ENCODE measurements at regions not wholly inside any gene's neighbourhood (a gene's known extent, or its start where the extent isn't known, plus 50 kb on each side); places are given as distances from the start of the nearest gene placed in this dataset.

DNA sequence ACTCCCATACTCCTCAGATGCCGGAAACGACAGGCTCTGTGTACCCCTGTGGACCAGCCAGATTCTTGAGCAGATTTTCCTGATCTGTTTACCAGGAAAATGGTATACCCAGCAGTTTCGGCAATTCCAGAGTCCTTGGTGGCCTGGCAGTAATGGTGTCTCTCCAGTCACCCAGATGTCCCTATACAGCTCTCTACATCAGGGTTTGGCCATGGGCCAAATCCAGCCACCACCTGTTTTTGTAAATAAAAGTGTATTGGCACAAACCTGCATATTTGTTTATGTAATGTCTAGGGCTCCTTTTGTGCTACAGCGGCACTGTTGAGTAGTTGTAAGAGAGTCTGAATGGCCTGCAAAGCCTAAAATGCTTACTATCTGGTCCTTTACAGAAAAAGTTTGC lies 491.3 kb downstream of the RPS24 start:
- no peaks in the 10 kb centered on the region for H3K9me3 ChIP-seq (ENCODE audit: control insufficient read depth, insufficient read depth, low read length)
- no peaks in the 10 kb centered on the region for H3K36me3 ChIP-seq (ENCODE audit: control insufficient read depth, insufficient read depth, low read length)
- no peak overlapping the region for H3K9ac ChIP-seq (ENCODE audit: low read depth, low read length)
- H3K4me1 ChIP-seq (ENCODE audit: control insufficient read depth, insufficient read depth, low read length): no peaks in the 10 kb centered on the region
- H3K27me3 ChIP-seq (ENCODE audit: control insufficient read depth, insufficient read depth, low read length): no peaks in the 10 kb centered on the region
- H3K4me3 ChIP-seq (ENCODE audit: low read depth, low read length): no peak overlapping the region

DNA sequence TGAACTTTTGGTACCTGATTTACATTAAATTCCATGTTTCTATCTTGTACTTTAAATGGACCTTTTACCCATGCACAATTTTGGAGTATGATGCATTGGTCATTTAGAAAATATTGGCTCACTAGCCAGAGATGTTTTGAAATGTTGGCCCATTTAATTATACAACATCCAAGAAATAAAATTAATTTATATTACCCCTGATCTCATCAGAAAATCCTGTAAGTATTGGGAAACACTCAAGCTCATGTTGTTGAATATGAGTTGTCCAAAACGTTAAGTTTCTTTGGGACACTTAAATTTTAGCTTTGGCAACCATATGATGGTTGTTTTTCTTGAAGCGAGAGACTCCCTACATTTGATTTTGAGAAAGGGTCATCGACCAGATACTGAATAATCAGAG lies 492.7 kb downstream of the RPS24 start:
- no peaks in the 10 kb centered on the region for H3K27me3 ChIP-seq (ENCODE audit: control insufficient read depth, insufficient read depth, low read length)
- H3K4me1 ChIP-seq (ENCODE audit: control insufficient read depth, insufficient read depth, low read length): no peaks in the 10 kb centered on the region
- no peaks in the 10 kb centered on the region for H3K9me3 ChIP-seq (ENCODE audit: control insufficient read depth, insufficient read depth, low read length)
- no peak overlapping the region for H3K4me3 ChIP-seq (ENCODE audit: low read depth, low read length)
- H3K36me3 ChIP-seq (ENCODE audit: control insufficient read depth, insufficient read depth, low read length): no peaks in the 10 kb centered on the region
- no peak overlapping the region for H3K9ac ChIP-seq (ENCODE audit: low read depth, low read length)

DNA sequence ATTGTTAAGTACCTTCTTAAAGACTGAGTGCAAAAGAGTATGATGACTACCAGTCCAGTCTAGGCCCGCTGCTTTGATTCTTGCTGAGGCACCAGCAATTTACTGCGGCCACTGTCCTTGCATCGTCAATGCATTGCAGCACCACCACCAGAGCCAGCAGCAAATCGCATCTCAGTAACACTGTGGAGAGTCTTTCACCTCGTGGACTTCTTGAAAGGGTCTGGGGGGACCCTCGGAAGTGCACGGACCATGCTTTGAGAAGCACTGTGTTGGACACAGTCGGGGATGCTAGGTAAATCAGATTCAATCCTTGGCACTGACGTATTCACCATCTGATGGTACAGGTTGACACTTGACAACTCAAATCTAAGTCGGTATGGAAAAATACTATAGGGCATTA lies 493.6 kb downstream of the RPS24 start:
- H3K9me3 ChIP-seq (ENCODE audit: control insufficient read depth, insufficient read depth, low read length): no peaks in the 10 kb centered on the region
- no peak overlapping the region for H3K9ac ChIP-seq (ENCODE audit: low read depth, low read length)
- no peaks in the 10 kb centered on the region for H3K36me3 ChIP-seq (ENCODE audit: control insufficient read depth, insufficient read depth, low read length)
- H3K4me1 ChIP-seq (ENCODE audit: control insufficient read depth, insufficient read depth, low read length): no peaks in the 10 kb centered on the region
- no peaks in the 10 kb centered on the region for H3K27me3 ChIP-seq (ENCODE audit: control insufficient read depth, insufficient read depth, low read length)
- no peak overlapping the region for H3K4me3 ChIP-seq (ENCODE audit: low read depth, low read length)

DNA sequence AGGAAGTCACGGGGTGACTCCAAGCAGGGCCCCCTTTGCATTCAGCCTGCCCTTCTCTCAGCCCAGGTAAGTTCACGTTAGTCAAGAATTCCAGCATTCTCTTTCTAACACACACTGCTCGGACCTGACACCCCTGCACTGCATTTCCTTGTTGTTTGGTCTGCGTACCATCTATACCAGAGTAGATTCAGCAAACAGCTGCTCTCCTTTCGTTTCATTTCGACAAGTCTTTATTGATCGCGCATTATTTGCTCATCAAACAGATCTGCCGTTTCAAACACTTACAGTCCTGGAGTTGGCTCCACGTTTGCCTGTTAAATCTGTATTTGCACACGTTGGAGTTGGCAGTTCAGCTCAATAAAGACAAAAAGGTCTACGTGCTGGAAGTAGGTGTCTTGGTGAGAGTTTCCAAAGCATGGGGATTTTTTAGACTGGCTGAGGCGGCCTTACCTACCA lies 495.1 kb downstream of the RPS24 start:
- no peaks in the 10 kb centered on the region for H3K36me3 ChIP-seq (ENCODE audit: control insufficient read depth, insufficient read depth, low read length)
- no peak overlapping the region for H3K4me3 ChIP-seq (ENCODE audit: low read depth, low read length)
- no peak overlapping the region for H3K9ac ChIP-seq (ENCODE audit: low read depth, low read length)
- H3K4me1 ChIP-seq (ENCODE audit: control insufficient read depth, insufficient read depth, low read length): no peaks in the 10 kb centered on the region
- no peaks in the 10 kb centered on the region for H3K9me3 ChIP-seq (ENCODE audit: control insufficient read depth, insufficient read depth, low read length)
- H3K27me3 ChIP-seq (ENCODE audit: control insufficient read depth, insufficient read depth, low read length): no peaks in the 10 kb centered on the region

DNA sequence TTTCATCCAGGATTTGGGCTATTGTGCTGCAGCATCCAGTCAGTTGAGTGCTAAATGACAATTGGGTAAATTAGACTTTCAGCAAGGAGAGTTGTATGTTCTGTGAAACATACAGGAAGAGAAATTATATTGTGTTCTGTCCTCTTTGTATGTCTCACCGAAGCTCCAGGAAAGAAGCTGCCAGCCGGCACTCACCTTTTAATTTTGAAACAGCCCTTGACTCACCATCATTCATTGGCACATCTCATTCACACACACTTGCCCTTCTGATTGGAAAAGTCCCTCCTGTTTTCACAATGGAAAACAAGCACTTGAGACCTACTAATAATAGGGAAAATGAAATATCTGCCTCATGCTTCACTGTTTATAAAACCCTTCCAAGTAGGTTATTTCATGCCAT lies 495.6 kb downstream of the RPS24 start:
- Histone ChIP-seq H3K9me3 (ENCODE audit: control insufficient read depth, insufficient read depth, low read length) (no peaks in the 10 kb centered on the region), H3K9ac (ENCODE audit: low read depth, low read length) (no peak overlapping the region), H3K27me3 (ENCODE audit: control insufficient read depth, insufficient read depth, low read length) (no peaks in the 10 kb centered on the region), H3K4me3 (ENCODE audit: low read depth, low read length) (no peak overlapping the region), H3K4me1 (ENCODE audit: control insufficient read depth, insufficient read depth, low read length) (no peaks in the 10 kb centered on the region), H3K36me3 (ENCODE audit: control insufficient read depth, insufficient read depth, low read length) (no peaks in the 10 kb centered on the region)

DNA sequence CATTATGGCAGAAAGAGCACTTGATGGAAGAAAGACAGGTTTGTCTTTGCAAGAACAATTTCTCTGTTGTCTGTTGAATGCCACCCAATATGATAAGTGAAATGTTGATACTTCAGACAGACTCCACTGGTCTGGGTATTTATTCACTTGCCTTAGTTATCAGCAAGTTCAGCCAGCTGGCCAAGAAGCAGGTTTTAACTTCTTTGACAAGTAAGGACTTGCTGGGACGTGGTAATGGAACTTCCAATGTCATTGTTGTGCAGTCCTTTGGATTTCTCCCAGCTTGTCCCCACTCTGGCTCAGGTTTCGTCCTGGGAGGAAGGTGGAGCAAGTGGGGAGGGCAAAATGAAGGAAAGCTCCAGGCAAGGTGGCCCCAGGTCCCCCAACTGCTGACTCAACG lies 497.4 kb downstream of the RPS24 start:
- H3K36me3 ChIP-seq (ENCODE audit: control insufficient read depth, insufficient read depth, low read length): no peaks in the 10 kb centered on the region
- H3K4me1 ChIP-seq (ENCODE audit: control insufficient read depth, insufficient read depth, low read length): no peaks in the 10 kb centered on the region
- no peak overlapping the region for H3K4me3 ChIP-seq (ENCODE audit: low read depth, low read length)
- H3K27me3 ChIP-seq (ENCODE audit: control insufficient read depth, insufficient read depth, low read length): no peaks in the 10 kb centered on the region
- H3K9me3 ChIP-seq (ENCODE audit: control insufficient read depth, insufficient read depth, low read length): no peaks in the 10 kb centered on the region
- no peak overlapping the region for H3K9ac ChIP-seq (ENCODE audit: low read depth, low read length)

DNA sequence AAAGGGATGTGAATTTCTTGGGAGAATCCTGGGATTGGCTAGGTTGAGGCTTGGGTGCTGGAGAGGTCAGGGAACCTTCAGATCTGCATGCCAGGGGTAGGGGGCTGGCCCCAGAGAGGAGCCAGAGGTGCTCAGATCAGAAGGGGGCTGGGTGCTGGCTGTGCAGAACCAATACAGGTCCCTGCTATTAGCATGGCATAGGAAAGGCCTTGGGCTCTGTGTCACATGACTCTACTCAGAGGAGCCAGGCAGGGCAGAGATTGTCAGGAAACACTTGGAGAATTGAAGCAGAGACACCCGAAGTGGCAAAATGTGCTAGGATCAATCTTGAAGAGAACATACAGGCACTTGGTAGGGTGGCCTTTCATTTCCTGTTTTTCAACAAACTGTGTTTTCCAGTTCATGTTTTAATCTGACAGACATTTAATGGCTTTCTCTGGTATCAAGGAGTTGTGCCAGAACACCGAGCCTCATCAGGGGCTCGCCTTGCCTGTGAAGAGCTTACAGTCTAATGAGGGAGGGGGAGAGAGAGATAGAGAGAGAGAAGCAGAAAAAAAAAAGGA lies 498.9 kb downstream of the RPS24 start:
- Histone ChIP-seq H3K27me3 (ENCODE audit: control insufficient read depth, insufficient read depth, low read length) (no peaks in the 10 kb centered on the region), H3K9me3 (ENCODE audit: control insufficient read depth, insufficient read depth, low read length) (no peaks in the 10 kb centered on the region), H3K4me3 (ENCODE audit: low read depth, low read length) (no peak overlapping the region), H3K36me3 (ENCODE audit: control insufficient read depth, insufficient read depth, low read length) (no peaks in the 10 kb centered on the region), H3K4me1 (ENCODE audit: control insufficient read depth, insufficient read depth, low read length) (no peaks in the 10 kb centered on the region), H3K9ac (ENCODE audit: low read depth, low read length) (no peak overlapping the region)

DNA sequence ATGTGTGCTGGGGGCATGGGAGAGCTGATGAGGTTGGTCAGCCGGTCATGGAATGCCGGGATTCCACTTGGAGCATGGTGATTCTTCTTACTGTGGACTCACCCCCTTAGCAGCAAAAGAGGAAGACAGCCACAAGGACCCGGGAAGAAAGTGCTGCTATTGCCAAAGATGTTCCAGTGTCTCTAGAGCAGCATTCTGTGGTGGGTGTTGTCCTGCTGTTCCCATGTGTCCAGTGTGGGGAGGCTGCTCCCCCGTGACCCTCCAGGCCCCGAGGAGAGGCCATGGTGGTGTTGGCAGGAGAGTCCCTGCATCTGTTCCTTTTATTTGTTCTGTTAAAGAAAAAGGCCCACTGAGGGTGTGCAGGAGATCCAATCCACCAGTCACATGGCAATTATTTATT lies 499.4 kb downstream of the RPS24 start:
- H3K4me1 ChIP-seq (ENCODE audit: control insufficient read depth, insufficient read depth, low read length): no peaks in the 10 kb centered on the region
- no peaks in the 10 kb centered on the region for H3K9me3 ChIP-seq (ENCODE audit: control insufficient read depth, insufficient read depth, low read length)
- H3K9ac ChIP-seq (ENCODE audit: low read depth, low read length): no peak overlapping the region
- no peaks in the 10 kb centered on the region for H3K36me3 ChIP-seq (ENCODE audit: control insufficient read depth, insufficient read depth, low read length)
- no peaks in the 10 kb centered on the region for H3K27me3 ChIP-seq (ENCODE audit: control insufficient read depth, insufficient read depth, low read length)
- no peak overlapping the region for H3K4me3 ChIP-seq (ENCODE audit: low read depth, low read length)

DNA sequence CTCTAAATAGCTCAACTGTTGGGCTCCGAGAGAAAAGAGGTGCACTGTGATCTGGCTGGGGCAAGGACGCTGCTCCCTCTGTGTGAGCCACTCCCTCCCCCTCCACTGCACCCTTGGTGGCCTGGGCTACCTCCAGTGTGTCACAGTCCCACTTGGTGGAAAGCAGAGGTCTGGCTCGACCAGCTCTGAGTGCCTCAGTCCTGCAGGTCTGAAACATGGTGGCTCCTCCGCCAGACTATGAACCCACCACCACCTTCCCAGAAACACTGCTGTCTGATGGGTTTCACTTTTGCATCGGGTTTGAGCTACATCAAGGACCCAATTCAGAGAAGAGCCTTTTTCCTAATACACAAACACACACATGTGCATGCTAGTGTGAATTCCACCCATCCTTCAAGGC lies 500.1 kb downstream of the RPS24 start:
- Histone ChIP-seq H3K36me3 (ENCODE audit: control insufficient read depth, insufficient read depth, low read length) (no peaks in the 10 kb centered on the region), H3K4me3 (ENCODE audit: low read depth, low read length) (no peak overlapping the region), H3K27me3 (ENCODE audit: control insufficient read depth, insufficient read depth, low read length) (no peaks in the 10 kb centered on the region), H3K4me1 (ENCODE audit: control insufficient read depth, insufficient read depth, low read length) (no peaks in the 10 kb centered on the region), H3K9ac (ENCODE audit: low read depth, low read length) (no peak overlapping the region), H3K9me3 (ENCODE audit: control insufficient read depth, insufficient read depth, low read length) (no peaks in the 10 kb centered on the region)

DNA sequence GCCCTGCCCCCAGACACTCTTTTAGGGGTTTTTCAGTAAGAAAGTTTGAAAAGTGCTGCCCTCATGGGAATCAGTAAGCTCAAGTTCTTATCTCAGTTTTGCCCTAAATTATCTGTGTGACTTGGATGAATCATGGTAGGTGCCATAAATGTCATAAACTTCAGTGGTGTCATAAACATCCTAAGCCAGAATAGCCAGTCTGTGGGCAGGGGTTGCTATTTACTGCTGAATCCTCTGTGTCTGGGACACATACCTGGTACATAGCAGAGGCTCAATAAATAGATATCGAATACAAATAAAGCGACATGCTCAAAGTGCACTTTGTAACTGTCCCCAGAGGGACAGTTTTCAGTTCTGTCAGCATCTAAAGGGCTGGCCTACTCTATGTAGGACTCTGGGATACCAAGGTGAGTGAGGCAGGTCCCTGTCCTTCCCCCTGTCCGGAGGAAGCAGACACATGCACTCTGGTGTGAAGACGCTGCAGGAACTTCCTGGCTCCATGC lies 502.1 kb downstream of the RPS24 start:
- Histone ChIP-seq H3K4me1 (ENCODE audit: control insufficient read depth, insufficient read depth, low read length) (no peaks in the 10 kb centered on the region), H3K9me3 (ENCODE audit: control insufficient read depth, insufficient read depth, low read length) (no peaks in the 10 kb centered on the region), H3K9ac (ENCODE audit: low read depth, low read length) (no peak overlapping the region), H3K4me3 (ENCODE audit: low read depth, low read length) (no peak overlapping the region), H3K36me3 (ENCODE audit: control insufficient read depth, insufficient read depth, low read length) (no peaks in the 10 kb centered on the region), H3K27me3 (ENCODE audit: control insufficient read depth, insufficient read depth, low read length) (no peaks in the 10 kb centered on the region)

DNA sequence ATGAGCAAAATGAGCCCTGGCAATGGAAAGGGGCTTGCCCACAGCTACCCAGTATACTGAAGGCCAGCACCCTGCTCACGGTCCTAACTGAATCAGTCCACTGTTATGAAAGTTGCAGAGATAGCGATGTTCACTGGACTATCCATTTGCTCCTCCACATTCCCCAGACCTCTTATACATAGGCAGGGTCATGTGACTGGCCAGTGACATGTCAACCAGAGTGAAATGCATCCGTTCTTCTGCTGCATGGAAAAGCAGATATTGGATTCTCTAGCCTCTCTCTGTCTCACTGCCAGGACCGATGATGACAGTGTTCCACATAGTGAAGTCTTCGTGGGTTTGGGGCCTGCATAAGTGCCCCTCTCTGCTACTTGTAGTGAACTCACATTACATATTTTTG lies 503.4 kb downstream of the RPS24 start:
- Histone ChIP-seq H3K9me3 (ENCODE audit: control insufficient read depth, insufficient read depth, low read length) (no peaks in the 10 kb centered on the region), H3K4me3 (ENCODE audit: low read depth, low read length) (no peak overlapping the region), H3K9ac (ENCODE audit: low read depth, low read length) (no peak overlapping the region), H3K36me3 (ENCODE audit: control insufficient read depth, insufficient read depth, low read length) (no peaks in the 10 kb centered on the region), H3K27me3 (ENCODE audit: control insufficient read depth, insufficient read depth, low read length) (peaks cover 2% of the 10 kb centered on the region), H3K4me1 (ENCODE audit: control insufficient read depth, insufficient read depth, low read length) (no peaks in the 10 kb centered on the region)

DNA sequence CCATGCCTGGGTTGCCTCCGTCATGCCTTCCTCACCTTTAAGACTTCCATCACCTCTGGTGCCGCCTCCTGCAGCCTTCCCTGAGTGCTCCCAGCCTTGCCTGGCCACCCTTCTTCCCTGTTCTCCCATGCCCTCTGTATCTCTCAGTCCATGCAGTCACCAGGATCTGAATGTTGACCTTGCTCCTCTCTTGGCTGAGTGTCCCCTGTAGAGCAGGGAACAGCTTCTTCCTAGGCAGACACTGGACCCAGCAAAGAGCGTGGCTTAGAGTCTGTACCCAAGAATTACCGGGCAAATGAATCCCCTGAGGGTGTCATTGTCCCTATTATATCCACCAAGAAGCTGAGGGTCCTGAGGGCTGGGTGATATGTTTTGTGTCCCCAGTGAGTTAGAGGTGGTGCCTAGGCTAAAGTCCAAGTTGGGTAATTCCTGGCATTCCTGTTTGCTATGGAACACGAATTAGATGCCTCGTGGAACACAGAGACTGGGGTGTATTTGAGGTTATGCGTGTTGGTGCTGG lies 505.6 kb downstream of the RPS24 start:
- Histone ChIP-seq H3K9ac (ENCODE audit: low read depth, low read length) (no peak overlapping the region), H3K4me1 (ENCODE audit: control insufficient read depth, insufficient read depth, low read length) (no peaks in the 10 kb centered on the region), H3K4me3 (ENCODE audit: low read depth, low read length) (no peak overlapping the region), H3K36me3 (ENCODE audit: control insufficient read depth, insufficient read depth, low read length) (no peaks in the 10 kb centered on the region), H3K27me3 (ENCODE audit: control insufficient read depth, insufficient read depth, low read length) (peaks cover 3% of the 10 kb centered on the region), H3K9me3 (ENCODE audit: control insufficient read depth, insufficient read depth, low read length) (no peaks in the 10 kb centered on the region)
